Coronary artery (tissue), 2 donors: ENCODE measurements at regions not wholly inside any gene's neighbourhood (a gene's known extent, or its start where the extent isn't known, plus 50 kb on each side); places are given as distances from the start of the nearest gene placed in this dataset.

Experiments
- DNase-seq: peaks from one replicate; pipeline ENCODE4 v3.0.0-alpha.2; 2017; ENCODE audit warnings: low spot score
- H3K27ac ChIP-seq, 2 donors: fragments of 200-600 bp; sonication (generic); one replicate each; pipeline ENCODE4 v1.5.1; 2016 to 2019
- H3K4me3 ChIP-seq: fragments of 200-600 bp; sonication (generic); 2 replicates; pipeline ENCODE4 v1.5.1; 2016; ENCODE audit warnings: mild to moderate bottlenecking, moderate library complexity
- CTCF ChIP-seq: fragments of 200-600 bp; sonication (generic); IDR thresholded peaks from one replicate; pipeline ENCODE4 v1.5.1; 2019; ENCODE audit warnings: antibody characterized with exemption

- Histone ChIP-seq H3K4me3 (no peak overlapping the region), H3K27ac (no peak overlapping the region)
- no peak for TF ChIP-seq CTCF
- no peak for DNase-seq
Measured at GRCh38 chr13:107034236-107034872, 466.4 kb upstream of the ARGLU1 start.

GRCh38 chr13:107031716-107032115 is 463.8 kb upstream of the ARGLU1 start:
- no peak for DNase-seq
- H3K27ac ChIP-seq = no peak overlapping the region
- no peak overlapping the region for H3K4me3 ChIP-seq
- TF ChIP-seq CTCF = no peak

GRCh38 chr13:107028751-107029150 is 460.8 kb upstream of the ARGLU1 start:
- H3K4me3 ChIP-seq = no peak overlapping the region
- no peak for DNase-seq
- no peak overlapping the region for H3K27ac ChIP-seq
- no peak for TF ChIP-seq CTCF

- no peak overlapping the region for H3K4me3 ChIP-seq
- no peak for TF ChIP-seq CTCF
- peak overlapping the region; percentile 64 to 83 for H3K27ac ChIP-seq
- DNase-seq = peak; percentile 91
Measured at GRCh38 chr13:107025991-107026390, 458.1 kb upstream of the ARGLU1 start.

GRCh38 chr13:107023335-107023734 is 455.4 kb upstream of the ARGLU1 start:
- no peak for DNase-seq
- no peak for TF ChIP-seq CTCF
- Histone ChIP-seq H3K27ac (no peak overlapping the region), H3K4me3 (no peak overlapping the region)

GRCh38 chr13:107020393-107020792 is 452.5 kb upstream of the ARGLU1 start:
- no peak overlapping the region for H3K27ac ChIP-seq
- no peak for DNase-seq
- H3K4me3 ChIP-seq = no peak overlapping the region
- no peak for TF ChIP-seq CTCF

- no peak for DNase-seq
- no peak overlapping the region for H3K27ac ChIP-seq
Measured at GRCh38 chr13:107018285-107018684, 450.3 kb upstream of the ARGLU1 start.

More at GRCh38 chr13:107018285-107018684, 450.3 kb upstream of the ARGLU1 start:
- H3K4me3 ChIP-seq = no peak overlapping the region
- no peak for TF ChIP-seq CTCF
